ENCODE measurements at regions not wholly inside any gene's neighbourhood (a gene's known extent, or its start where the extent isn't known, plus 50 kb on each side); places are given as distances from the start of the nearest gene placed in this dataset.
"Not testable (repeated sequence)": the region's sequence is repeated elsewhere in the genome, so short reads cannot be mapped to it uniquely, and the experiment has no call there.

DNA sequence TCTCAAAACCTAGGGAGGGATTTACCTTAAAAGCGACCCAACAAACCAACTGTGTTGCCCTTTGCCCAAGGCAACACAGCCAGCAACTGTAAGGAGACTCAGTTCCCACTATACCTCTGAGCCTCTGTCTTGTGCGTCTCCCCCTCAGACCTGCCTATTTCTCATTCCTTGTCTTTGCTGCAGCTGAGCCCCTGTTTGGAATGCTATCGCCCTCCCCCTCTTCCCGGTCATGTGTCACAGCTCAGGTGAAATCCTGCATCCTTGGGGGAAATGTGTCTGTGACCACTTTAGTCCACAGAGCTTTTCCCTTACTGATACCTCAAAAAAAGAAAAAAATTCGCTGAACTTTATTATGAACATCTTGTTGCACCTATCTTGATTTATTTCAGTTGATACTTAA is 52.0 kb upstream of the LRIG1 start:
- TF ChIP-seq, protein P1, sequence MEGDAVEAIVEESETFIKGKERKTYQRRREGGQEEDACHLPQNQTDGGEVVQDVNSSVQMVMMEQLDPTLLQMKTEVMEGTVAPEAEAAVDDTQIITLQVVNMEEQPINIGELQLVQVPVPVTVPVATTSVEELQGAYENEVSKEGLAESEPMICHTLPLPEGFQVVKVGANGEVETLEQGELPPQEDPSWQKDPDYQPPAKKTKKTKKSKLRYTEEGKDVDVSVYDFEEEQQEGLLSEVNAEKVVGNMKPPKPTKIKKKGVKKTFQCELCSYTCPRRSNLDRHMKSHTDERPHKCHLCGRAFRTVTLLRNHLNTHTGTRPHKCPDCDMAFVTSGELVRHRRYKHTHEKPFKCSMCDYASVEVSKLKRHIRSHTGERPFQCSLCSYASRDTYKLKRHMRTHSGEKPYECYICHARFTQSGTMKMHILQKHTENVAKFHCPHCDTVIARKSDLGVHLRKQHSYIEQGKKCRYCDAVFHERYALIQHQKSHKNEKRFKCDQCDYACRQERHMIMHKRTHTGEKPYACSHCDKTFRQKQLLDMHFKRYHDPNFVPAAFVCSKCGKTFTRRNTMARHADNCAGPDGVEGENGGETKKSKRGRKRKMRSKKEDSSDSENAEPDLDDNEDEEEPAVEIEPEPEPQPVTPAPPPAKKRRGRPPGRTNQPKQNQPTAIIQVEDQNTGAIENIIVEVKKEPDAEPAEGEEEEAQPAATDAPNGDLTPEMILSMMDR (IDR thresholded peaks at IDR 0.05; ENCODE audit: borderline replicate concordance, control extremely low read depth, extremely low read depth, insufficient read depth, missing control alignments) = no peak
- no peak for DNase-seq (ENCODE audit: low spot score)
- in situ Hi-C loops (cut with MboI; ENCODE audit: low sequenced_read_pairs, unreplicated experiment) = no loop called here

DNA sequence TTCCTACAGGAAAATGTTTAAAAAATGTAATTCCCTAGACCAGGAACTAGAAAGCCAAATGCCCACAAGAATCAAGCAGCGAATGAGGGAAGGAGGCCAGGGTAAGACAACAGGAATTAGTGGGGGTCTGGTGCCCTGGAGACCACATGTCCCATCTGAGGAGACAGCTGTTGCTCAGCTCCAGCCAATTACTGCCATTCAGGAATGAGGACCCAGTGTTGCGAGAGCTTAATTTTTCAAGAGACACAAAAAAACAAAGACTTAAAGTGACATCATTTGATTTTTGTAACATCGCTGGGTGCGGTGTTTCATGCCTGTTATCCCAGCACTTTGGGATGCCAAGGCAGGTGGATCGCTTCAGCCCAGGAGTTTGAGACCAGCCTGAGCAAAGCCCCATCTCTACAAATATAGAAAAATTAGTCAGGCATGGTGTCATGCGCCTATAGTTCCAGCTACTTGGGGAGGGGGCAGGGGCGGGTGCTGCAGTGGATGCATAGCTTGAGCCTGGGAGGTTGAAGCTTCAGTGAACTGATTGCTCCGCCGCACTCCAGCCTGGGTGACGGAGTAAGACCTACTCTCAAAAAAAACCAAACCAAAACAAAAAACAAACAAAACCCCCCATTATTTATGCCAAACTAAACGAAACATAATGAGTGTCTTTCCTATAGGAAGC is 52.8 kb upstream of the LRIG1 start:
- no peak for DNase-seq (ENCODE audit: low spot score)
- TF ChIP-seq, protein P1 (IDR thresholded peaks at IDR 0.05; ENCODE audit: borderline replicate concordance, control extremely low read depth, extremely low read depth, insufficient read depth, missing control alignments) = no peak
- in situ Hi-C loops (cut with MboI; ENCODE audit: low sequenced_read_pairs, unreplicated experiment) = no loop called here

DNA sequence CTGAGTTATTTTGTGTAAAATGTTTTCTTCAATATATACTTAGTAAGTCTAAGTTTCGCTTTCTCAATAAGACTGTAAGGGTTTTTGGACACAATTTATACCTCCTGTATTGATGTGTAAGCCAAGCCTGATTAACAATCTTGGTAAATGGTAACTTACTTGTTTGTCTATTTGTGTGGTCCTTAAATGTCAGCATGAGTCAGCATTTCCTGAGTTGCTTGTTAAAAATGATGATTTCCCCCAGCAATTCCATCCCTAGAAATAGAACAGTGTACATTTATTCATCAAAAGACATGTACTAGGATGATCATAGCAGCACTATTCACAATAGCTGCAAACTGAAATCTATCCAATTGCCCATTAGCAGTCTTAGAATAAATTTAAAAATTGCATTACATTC is 53.4 kb upstream of the LRIG1 start:
- in situ Hi-C loops (cut with MboI; ENCODE audit: low sequenced_read_pairs, unreplicated experiment) = no loop called here
- no peak for DNase-seq (ENCODE audit: low spot score)
- TF ChIP-seq, protein P1 (IDR thresholded peaks at IDR 0.05; ENCODE audit: borderline replicate concordance, control extremely low read depth, extremely low read depth, insufficient read depth, missing control alignments) = no peak

DNA sequence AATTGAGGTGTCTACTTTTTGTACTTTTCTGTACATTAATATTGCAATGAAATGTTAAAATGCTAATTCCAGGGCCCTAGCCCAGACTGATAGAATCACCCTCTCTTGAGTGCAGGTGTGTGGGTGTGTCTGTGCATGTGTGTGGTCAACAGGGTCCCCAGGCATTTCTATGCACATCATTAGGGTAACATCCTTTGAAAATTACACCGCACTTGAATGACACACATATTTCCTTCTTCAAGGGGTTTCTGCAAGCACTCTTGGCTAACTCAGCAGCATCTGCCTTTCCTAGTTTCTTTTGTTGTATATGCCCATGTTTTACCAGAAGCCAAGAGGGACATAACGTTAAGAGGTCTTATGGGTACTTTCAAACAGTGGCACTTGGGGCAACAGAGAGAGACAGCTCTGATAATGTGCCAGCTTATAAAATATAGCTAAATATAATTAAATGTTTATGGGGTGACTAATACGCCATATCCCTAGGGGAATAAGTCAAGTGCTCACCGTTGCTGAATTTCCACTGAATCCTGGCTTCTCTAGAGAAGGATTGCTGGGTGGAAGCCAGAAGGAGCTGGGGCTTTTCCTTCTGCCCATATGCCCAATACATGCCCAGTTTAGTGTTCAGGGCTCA is 54.5 kb upstream of the LRIG1 start:
- in situ Hi-C loops (cut with MboI; ENCODE audit: low sequenced_read_pairs, unreplicated experiment) = no loop called here
- TF ChIP-seq, protein P1 (IDR thresholded peaks at IDR 0.05; ENCODE audit: borderline replicate concordance, control extremely low read depth, extremely low read depth, insufficient read depth, missing control alignments) = no peak
- no peak for DNase-seq (ENCODE audit: low spot score)

DNA sequence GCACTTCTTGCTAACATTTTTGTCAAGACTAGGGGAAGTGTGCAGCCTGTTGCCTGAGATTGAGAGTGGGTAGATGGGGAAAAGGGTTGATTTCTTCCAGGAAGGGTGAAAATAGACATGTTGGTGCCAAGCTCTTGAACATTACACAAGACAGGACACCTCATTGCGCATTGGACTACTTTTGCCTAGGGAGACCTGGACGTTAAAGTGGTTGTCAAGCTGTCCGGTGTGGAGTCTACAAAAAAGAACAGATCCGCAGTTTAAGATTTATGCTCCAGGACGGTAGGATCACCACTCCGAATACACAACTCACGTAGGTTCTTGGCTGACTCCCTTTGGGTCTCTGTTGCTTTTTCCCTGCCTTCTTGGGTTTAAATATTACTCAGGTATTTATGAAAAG is 56.3 kb upstream of the LRIG1 start:
- in situ Hi-C loops (cut with MboI; ENCODE audit: low sequenced_read_pairs, unreplicated experiment) = no loop called here
- DNase-seq (ENCODE audit: low spot score) = no peak
- TF ChIP-seq, protein P1 (IDR thresholded peaks at IDR 0.05; ENCODE audit: borderline replicate concordance, control extremely low read depth, extremely low read depth, insufficient read depth, missing control alignments) = no peak

DNA sequence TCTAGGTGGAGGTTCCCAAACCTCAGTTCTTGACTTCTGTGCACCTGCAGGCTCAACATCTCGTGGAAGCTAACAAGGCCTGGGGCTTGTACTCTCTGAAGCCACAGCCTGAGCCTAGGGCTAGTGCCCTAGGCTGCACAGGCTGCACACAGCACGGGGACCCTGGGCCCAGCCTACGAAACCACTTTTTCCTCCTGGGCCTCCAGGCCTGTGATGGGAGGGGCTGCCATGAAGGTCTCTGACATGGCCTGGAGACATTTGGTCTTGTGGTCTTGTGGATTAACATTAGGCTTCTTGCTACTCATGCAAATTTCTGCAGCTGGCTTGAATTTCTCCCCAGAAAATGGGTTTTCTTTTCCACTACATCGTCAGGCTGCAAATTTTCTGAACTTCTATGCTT is 59.1 kb upstream of the LRIG1 start:
- DNase-seq (ENCODE audit: low spot score); in situ Hi-C loops (cut with MboI; ENCODE audit: low sequenced_read_pairs, unreplicated experiment): not testable (repeated sequence)

DNA sequence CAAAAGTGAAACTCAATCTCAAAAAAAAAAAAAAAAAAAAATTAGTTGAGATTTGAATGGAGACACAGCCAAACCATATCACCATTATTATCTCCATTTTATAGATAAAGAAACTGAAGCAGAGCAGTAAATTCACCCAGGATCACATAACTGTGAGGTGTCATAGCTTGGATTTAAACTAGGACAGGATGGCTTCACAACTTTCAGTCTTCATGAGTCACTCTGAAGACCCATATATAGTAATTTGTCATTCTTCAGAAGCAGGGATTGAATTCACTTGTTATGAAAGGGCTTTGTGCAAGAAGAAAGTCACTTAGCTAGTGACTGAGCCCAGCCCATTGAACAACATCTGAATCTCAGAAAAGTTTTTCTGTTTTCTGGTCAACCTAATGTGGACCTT is 60.5 kb upstream of the LRIG1 start:
- TF ChIP-seq, protein P1 (IDR thresholded peaks at IDR 0.05; ENCODE audit: borderline replicate concordance, control extremely low read depth, extremely low read depth, insufficient read depth, missing control alignments) = no peak
- DNase-seq (ENCODE audit: low spot score) = no peak
- in situ Hi-C loops (cut with MboI; ENCODE audit: low sequenced_read_pairs, unreplicated experiment) = no loop called here

All from GM13976 (cell line).